HG02759 (cell line): ENCODE measurements at regions not wholly inside any gene's neighbourhood (a gene's known extent, or its start where the extent isn't known, plus 50 kb on each side); places are given as distances from the start of the nearest gene placed in this dataset.
"Not testable (repeated sequence)": the region's sequence is repeated elsewhere in the genome, so short reads cannot be mapped to it uniquely, and the experiment has no call there.

ENCODE experiments used
- ATAC-seq: cut with Tn5 transposase; IDR thresholded peaks from one replicate; pipeline ENCODE4 v1.9.1; 2021; ENCODE audit warnings: mild to moderate bottlenecking, moderate library complexity; ENCODE audit not compliant: unreplicated experiment

DNA sequence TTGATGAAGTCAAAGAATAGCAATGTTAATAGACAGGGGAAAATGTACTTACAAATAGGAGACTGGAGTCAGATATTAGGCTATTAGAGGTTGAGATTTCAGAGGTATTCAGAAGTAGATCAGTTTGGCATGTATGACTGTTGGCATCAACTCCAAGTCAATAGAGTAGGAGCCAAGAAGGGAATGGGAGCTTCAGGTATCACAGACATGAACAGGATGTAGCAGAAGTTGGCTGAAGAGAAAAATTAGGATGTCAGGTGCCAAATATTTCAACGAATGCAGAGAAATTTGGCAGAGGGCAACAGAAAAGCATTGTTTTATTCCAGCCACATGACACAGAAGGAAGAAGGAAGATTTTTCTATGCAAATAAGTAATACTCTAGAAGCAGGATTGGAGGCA lies 69.7 kb downstream of the GLYATL1 start:
- ATAC-seq: no peak

DNA sequence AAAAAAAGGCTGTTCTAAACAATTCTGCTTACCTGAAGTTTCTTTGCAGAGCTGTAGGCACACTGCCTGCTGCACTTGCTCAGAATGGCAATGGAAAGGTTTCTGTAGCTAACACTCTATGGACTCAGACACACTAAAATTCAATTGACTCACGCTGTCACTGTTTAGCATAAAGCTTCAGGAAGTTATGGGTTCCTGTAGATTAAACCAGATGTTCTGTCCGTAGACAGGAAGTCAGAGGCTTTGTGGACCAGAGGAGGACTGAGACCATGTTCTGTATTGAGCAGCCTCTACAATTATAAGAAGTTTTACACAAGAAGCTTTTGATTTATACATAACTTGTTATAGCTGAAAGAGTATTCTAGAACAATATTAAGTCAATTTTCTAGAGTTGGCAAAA lies 70.4 kb downstream of the GLYATL1 start:
- ATAC-seq: peak; percentile 56

DNA sequence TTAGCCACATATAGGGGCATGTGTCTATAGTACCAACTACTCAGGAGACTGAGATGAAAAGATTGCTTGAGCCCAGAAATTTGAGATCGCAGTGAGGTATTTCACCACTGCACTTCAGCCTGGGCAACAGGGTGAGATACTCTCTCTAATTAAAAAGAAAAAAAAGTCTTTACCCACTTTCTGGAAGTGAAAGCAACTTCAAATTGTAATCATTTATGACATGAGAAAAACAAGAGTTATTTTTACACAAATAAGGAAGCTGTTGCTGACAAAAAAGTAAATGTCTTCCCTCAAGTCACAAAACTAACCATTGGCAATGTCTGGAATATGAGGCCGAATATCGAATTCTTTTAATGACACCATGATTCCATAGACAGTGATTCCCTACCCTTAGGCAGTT lies 71.4 kb downstream of the GLYATL1 start:
- ATAC-seq: no peak

- ATAC-seq: no peak
These were observed 72.5 kb downstream of the GLYATL1 start for GRCh38 chr11:59011655-59012397.

GRCh38 chr11:59012398-59013265 lies 73.3 kb downstream of the GLYATL1 start:
- ATAC-seq: no peak

DNA sequence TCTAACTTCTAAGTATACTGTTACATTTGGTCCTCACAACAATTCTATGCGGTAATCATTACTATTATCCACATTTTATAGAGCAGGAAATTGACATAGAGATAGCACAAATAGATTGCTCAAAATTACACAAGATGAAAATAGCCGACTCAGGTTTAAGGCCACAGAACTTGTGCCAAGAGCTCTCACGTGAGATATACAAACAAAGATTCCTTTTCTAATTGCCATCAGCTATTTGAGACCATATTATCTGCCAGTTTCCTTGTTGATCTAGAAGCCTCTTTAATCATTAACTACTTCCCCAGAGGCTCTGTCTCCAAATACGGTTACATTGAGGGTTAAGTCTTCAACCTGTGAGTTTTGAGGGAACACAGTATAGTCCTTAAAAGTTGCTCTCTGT lies 61.0 kb upstream of the GLYATL1B start:
- ATAC-seq: no peak

- ATAC-seq: no peak
These were observed 58.0 kb upstream of the GLYATL1B start for GRCh38 chr11:59028105-59028504.

GRCh38 chr11:59029366-59029889 lies 56.7 kb upstream of the GLYATL1B start:
- ATAC-seq: no peak

DNA sequence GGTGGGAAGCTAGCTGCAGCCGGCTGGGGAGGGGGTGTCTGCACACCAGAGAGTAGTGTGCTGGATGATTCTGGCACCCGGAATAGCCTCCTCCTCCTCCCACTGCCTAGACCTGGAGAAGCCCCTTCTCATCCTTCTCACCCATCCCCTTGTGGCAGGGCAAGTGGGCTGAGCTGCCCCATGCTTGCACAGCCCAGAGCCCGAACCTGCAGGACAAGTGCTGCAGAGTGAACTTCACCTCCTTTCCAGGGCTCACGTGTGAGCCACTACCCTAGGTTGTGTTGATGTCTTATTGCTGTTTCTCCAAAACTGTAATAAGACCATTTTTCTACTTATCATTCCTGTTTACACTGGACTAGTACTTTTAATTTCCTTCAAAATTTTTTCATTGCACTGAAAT lies 56.1 kb upstream of the GLYATL1B start:
- ATAC-seq: no peak

DNA sequence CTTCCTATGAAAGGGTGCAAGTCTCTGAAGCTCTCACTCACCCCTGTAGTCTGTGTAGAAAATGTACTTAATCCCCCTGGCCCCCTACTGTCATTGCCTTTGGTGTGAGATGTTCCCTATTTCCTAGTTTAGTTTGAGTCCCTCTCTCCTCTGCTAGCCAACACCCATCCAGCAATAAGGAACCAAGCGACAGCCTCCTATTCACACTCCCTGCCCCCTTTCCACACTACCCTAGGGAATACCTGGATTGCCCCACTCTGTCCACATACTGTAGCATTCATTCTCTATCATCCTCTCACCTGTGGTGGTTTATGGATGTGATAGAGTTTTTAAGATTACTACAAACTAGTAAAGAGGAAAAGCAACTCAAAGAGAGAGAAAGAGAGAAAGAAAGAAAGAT lies 54.4 kb upstream of the GLYATL1B start:
- ATAC-seq: not testable (repeated sequence)
